Neural progenitor cell (in vitro differentiated cells): ENCODE measurements at regions not wholly inside any gene's neighbourhood (a gene's known extent, or its start where the extent isn't known, plus 50 kb on each side); places are given as distances from the start of the nearest gene placed in this dataset.

Experiments
- DNase-seq: peaks from one replicate; pipeline ENCODE4 v3.0.0-alpha.2; 2016; ENCODE audit warnings: low spot score
- H2AFZ ChIP-seq: fragments of 200-600 bp; sonication (generic); replicated peaks from 2 replicates; pipeline ENCODE4 v1.6.1; 2016; ENCODE audit warnings: antibody characterized with exemption
- H3F3A ChIP-seq: fragments of 200-600 bp; sonication (generic); 2 replicates; pipeline ENCODE4 v1.6.1; 2016; ENCODE audit warnings: antibody characterized with exemption, low read depth
- H3K27ac ChIP-seq: fragments of 200-600 bp; sonication (generic); 2 replicates; pipeline ENCODE4 v1.5.1; 2016; ENCODE audit warnings: mild to moderate bottlenecking
- H3K27me3 ChIP-seq: fragments of 200-600 bp; sonication (generic); 2 replicates; pipeline ENCODE4 v1.6.1; 2016; ENCODE audit warnings: mild to moderate bottlenecking, moderate library complexity
- H3K36me3 ChIP-seq: fragments of 200-600 bp; sonication (generic); 2 replicates; pipeline ENCODE4 v1.5.1; 2016
- H3K4me1 ChIP-seq: fragments of 200-600 bp; sonication (generic); 2 replicates; pipeline ENCODE4 v1.6.1; 2016; ENCODE audit warnings: mixed run types
- H3K4me2 ChIP-seq: fragments of 200-600 bp; sonication (generic); 2 replicates; pipeline ENCODE4 v1.6.1; 2016
- H3K4me3 ChIP-seq: fragments of 200-600 bp; sonication (generic); 2 replicates; pipeline ENCODE4 v1.5.1; 2016
- H3K79me2 ChIP-seq: fragments of 200-600 bp; sonication (generic); 2 replicates; pipeline ENCODE4 v1.6.1; 2016; ENCODE audit warnings: low read depth
- H3K9ac ChIP-seq: fragments of 200-600 bp; sonication (generic); 2 replicates; pipeline ENCODE4 v1.6.1; 2016
- H3K9me3 ChIP-seq: fragments of 200-600 bp; sonication (generic); 2 replicates; pipeline ENCODE4 v1.5.1; 2016; ENCODE audit warnings: low read depth
- H4K20me1 ChIP-seq: fragments of 200-600 bp; sonication (generic); 2 replicates; pipeline ENCODE4 v1.6.1; 2016; ENCODE audit warnings: low read depth
- H3K27ac Mint-ChIP-seq: 3 replicates; pipeline ENCODE4 v1.8.0; 2021; ENCODE audit warnings: mixed read lengths
- H3K27me3 Mint-ChIP-seq: 2 replicates; pipeline ENCODE4 v1.8.0; 2022; ENCODE audit warnings: low read depth, mild to moderate bottlenecking, inconsistent platforms, moderate library complexity, mixed read lengths; ENCODE audit not compliant: insufficient read depth
- H3K36me3 Mint-ChIP-seq: 3 replicates; pipeline ENCODE4 v1.8.0; 2021; ENCODE audit warnings: mixed read lengths
- H3K4me1 Mint-ChIP-seq: 3 replicates; pipeline ENCODE4 v1.8.0; 2021; ENCODE audit warnings: mixed read lengths
- H3K4me3 Mint-ChIP-seq: 3 replicates; pipeline ENCODE4 v1.8.0; 2021; ENCODE audit warnings: mild to moderate bottlenecking, moderate library complexity, mixed read lengths
- H3K9me3 Mint-ChIP-seq: 3 replicates; pipeline ENCODE4 v1.8.0; 2020; ENCODE audit warnings: mixed read lengths
- CTCF ChIP-seq: fragments of 200-600 bp; sonication (generic); IDR thresholded peaks from 2 replicates; pipeline ENCODE4 v1.5.1; 2017; ENCODE audit warnings: antibody characterized with exemption, mild to moderate bottlenecking
- EZH2 ChIP-seq: fragments of 200-600 bp; sonication (generic); IDR thresholded peaks from 2 replicates; pipeline ENCODE4 v1.6.1; 2017; ENCODE audit warnings: antibody characterized with exemption, mild to moderate bottlenecking, moderate library complexity
- EZH2phosphoT487 ChIP-seq: fragments of 200-600 bp; sonication (generic); IDR thresholded peaks from 2 replicates; pipeline ENCODE4 v1.6.1; 2017; ENCODE audit warnings: antibody characterized with exemption

DNA sequence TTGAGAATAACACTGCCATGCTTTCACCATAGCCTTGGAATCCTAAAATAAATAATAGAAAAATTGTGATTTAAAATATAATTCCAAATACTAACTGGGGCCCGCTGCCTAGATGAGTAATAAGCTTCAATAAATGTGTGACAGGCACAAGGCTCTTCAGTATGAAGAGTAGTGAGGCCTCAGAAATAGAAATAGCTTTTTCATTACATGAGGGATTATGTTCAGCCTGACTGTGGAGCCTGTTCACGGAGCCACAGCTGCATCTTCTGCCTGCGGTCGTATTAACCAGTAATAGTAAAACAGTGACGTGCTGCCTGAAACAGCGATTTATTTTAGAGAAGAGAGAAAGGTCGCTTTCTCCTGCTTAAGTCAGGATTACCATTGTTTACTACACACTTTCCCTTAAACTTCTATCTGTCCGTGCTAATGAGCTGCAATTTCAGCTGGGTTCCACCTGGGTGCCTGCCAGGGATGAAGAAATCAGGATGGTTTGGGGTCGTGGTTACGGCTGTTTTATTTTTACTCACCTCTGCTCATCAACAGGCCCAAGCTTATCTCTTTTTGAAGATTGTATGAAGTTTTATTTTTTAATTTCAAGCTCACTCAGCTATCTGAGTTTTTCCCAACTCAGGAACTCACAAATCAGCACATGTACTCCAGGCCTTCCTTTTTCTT lies 284.9 kb upstream of the WWC1 start:
- H3K27ac Mint-ChIP-seq = no peak overlapping the region
- no peaks in the 10 kb centered on the region for H3K27me3 ChIP-seq

DNA sequence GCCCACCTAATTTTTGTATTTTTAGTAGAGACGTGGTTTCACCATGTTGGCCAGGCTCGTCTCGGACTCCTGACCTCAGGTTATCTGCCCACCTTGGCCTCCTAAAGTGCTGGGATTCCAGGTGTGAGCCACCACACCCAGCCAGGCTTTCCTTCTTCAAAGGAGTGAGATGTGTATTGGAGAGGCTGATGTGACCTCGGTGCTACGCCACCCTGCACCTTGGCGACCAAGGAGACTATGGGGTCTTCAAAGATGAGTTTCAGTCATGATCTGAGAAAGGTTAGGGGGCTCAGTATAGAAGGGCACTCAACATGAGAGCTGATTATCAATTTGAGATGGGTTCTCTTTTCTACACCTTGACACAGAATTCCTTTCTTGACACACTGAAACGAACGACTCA lies 284.2 kb upstream of the WWC1 start:
- Histone ChIP-seq H3F3A (no peaks in the 10 kb centered on the region), H3K27me3 (no peaks in the 10 kb centered on the region), H3K9ac (no peak overlapping the region), H2AFZ (no peak overlapping the region), H3K4me3 (no peak overlapping the region), H3K4me1 (no peaks in the 10 kb centered on the region), H4K20me1 (no peaks in the 10 kb centered on the region), H3K79me2 (no peaks in the 10 kb centered on the region), H3K9me3 (no peaks in the 10 kb centered on the region), H3K27ac (no peak overlapping the region), H3K4me2 (no peak overlapping the region), H3K36me3 (no peaks in the 10 kb centered on the region)
- TF ChIP-seq CTCF (no peak), EZH2 (no peak), EZH2phosphoT487 (no peak)
- Mint-ChIP-seq H3K27me3 (no peaks in the 10 kb centered on the region), H3K36me3 (peaks cover 3% of the 10 kb centered on the region), H3K4me1 (peaks cover 44% of the 10 kb centered on the region), H3K4me3 (no peak overlapping the region), H3K27ac (no peak overlapping the region), H3K9me3 (no peaks in the 10 kb centered on the region)
- no peak for DNase-seq

More for the DNA sequence above, 284.9 kb upstream of the WWC1 start:
- DNase-seq = no peak
- H2AFZ ChIP-seq = no peak overlapping the region
- no peaks in the 10 kb centered on the region for H3K79me2 ChIP-seq
- Mint-ChIP-seq H3K4me3 (no peak overlapping the region), H3K27me3 (no peaks in the 10 kb centered on the region), H3K4me1 (peaks cover 41% of the 10 kb centered on the region), H3K36me3 (peaks cover 3% of the 10 kb centered on the region), H3K9me3 (no peaks in the 10 kb centered on the region)
- no peaks in the 10 kb centered on the region for H4K20me1 ChIP-seq
- no peaks in the 10 kb centered on the region for H3K9me3 ChIP-seq
- no peak overlapping the region for H3K27ac ChIP-seq
- H3F3A ChIP-seq = no peaks in the 10 kb centered on the region
- H3K36me3 ChIP-seq = no peaks in the 10 kb centered on the region
- no peak overlapping the region for H3K4me3 ChIP-seq
- no peak for TF ChIP-seq EZH2
- TF ChIP-seq EZH2phosphoT487 = no peak
- no peak for TF ChIP-seq CTCF
- H3K9ac ChIP-seq = no peak overlapping the region
- no peak overlapping the region for H3K4me2 ChIP-seq
- no peaks in the 10 kb centered on the region for H3K4me1 ChIP-seq

DNA sequence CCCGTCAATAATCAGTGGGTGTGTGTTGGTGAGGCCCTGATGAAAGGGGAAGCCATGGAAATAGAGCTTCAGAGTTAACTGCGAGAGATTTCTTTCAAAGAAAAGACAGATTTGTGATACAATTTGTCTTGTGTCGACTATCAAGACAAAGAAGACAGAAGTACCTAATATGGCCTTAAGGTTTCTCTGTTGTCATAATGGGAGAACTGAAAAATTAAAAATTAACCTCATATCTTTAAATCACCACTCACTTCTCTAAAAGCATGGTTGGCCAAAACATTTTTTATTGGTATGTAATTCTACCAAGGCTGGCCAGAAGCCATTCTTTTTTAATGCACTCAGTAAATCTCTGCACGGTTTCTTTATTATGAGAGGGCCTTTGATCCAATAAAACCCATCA lies 282.9 kb upstream of the WWC1 start:
- no peaks in the 10 kb centered on the region for H3K9me3 Mint-ChIP-seq
- peaks cover 48% of the 10 kb centered on the region for H3K4me1 Mint-ChIP-seq
- TF ChIP-seq EZH2 = no peak
- no peak for TF ChIP-seq EZH2phosphoT487
- TF ChIP-seq CTCF = no peak
- H3K27me3 Mint-ChIP-seq = no peaks in the 10 kb centered on the region
- H3K79me2 ChIP-seq = no peaks in the 10 kb centered on the region
- no peak overlapping the region for H3K9ac ChIP-seq
- no peak overlapping the region for H3K4me3 Mint-ChIP-seq
- H3F3A ChIP-seq = no peaks in the 10 kb centered on the region
- H3K27ac ChIP-seq = no peak overlapping the region
- H3K4me2 ChIP-seq = no peak overlapping the region
- H3K4me1 ChIP-seq = no peaks in the 10 kb centered on the region
- no peak for DNase-seq
- no peaks in the 10 kb centered on the region for H3K36me3 ChIP-seq
- no peaks in the 10 kb centered on the region for H4K20me1 ChIP-seq
- H3K9me3 ChIP-seq = no peaks in the 10 kb centered on the region
- H3K36me3 Mint-ChIP-seq = peaks cover 3% of the 10 kb centered on the region
- no peak overlapping the region for H3K4me3 ChIP-seq
- H3K27me3 ChIP-seq = no peaks in the 10 kb centered on the region
- H3K27ac Mint-ChIP-seq = no peak overlapping the region
- H2AFZ ChIP-seq = no peak overlapping the region
